NB4 (cell line): ENCODE measurements at regions not wholly inside any gene's neighbourhood (a gene's known extent, or its start where the extent isn't known, plus 50 kb on each side); places are given as distances from the start of the nearest gene placed in this dataset.
"Not testable (repeated sequence)": the region's sequence is repeated elsewhere in the genome, so short reads cannot be mapped to it uniquely, and the experiment has no call there.

ENCODE experiments used
- DNase-seq: peaks from one replicate; pipeline ENCODE4 v3.0.0; 2010; ENCODE audit warnings: low read depth
- H3K4me3 ChIP-seq: one replicate; pipeline ENCODE4 v1.5.1; 2011; ENCODE audit warnings: mild to moderate bottlenecking, low read depth, low read length, moderate library complexity
- MYC ChIP-seq: IDR thresholded peaks from 2 replicates; pipeline ENCODE4 v1.6.1; 2011; ENCODE audit warnings: low read depth, low read length
- POLR2A ChIP-seq: IDR thresholded peaks from 2 replicates; pipeline ENCODE4 v1.6.1; 2011; ENCODE audit warnings: mild to moderate bottlenecking; ENCODE audit not compliant: insufficient read length; ENCODE audit errors: extremely low read depth
- TF ChIP-seq, protein P1 (sequence below): IDR thresholded peaks from one replicate; pipeline ENCODE4 v1.5.1; 2012; ENCODE audit warnings: low read depth, low read length
- TF ChIP-seq, protein P2 (sequence below): IDR thresholded peaks from 2 replicates; pipeline ENCODE4 v1.6.1; 2011; ENCODE audit warnings: low read depth, low read length

DNA sequence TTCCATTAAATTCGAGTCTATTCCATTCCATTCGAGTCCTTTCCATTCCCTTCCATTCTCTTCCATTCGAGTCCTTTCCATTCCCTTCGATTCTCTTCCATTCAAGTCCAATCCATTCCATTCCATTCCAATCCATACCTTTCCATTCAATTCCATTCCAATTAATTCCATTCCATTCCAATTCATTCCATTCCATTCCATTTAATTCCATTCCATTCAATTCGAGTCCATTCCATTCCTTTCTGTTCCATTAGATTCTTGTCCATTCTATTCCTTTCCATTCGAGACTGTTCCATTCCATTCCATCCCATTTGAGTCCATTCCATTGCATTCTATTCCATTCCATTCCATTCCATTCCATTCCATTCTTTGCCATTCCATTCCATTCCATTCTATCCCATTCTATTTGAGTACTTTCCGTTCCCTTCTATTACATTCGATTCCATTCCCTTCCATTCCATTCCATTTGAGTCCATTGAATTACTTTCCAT, 1130.0 kb downstream of the RPIA start:
- H3K4me3 ChIP-seq, result no peak overlapping the region
- no peak for TF ChIP-seq POLR2A
- DNase-seq, result no peak

GRCh38 chr2:89822342-89822741, 1130.9 kb downstream of the RPIA start:
- not testable (repeated sequence) for H3K4me3 ChIP-seq, DNase-seq

- H3K4me3 ChIP-seq, result no peak overlapping the region
- TF ChIP-seq, protein P1, sequence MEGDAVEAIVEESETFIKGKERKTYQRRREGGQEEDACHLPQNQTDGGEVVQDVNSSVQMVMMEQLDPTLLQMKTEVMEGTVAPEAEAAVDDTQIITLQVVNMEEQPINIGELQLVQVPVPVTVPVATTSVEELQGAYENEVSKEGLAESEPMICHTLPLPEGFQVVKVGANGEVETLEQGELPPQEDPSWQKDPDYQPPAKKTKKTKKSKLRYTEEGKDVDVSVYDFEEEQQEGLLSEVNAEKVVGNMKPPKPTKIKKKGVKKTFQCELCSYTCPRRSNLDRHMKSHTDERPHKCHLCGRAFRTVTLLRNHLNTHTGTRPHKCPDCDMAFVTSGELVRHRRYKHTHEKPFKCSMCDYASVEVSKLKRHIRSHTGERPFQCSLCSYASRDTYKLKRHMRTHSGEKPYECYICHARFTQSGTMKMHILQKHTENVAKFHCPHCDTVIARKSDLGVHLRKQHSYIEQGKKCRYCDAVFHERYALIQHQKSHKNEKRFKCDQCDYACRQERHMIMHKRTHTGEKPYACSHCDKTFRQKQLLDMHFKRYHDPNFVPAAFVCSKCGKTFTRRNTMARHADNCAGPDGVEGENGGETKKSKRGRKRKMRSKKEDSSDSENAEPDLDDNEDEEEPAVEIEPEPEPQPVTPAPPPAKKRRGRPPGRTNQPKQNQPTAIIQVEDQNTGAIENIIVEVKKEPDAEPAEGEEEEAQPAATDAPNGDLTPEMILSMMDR, result no peak
- TF ChIP-seq POLR2A (no peak), MYC (no peak)
- TF ChIP-seq, protein P2, sequence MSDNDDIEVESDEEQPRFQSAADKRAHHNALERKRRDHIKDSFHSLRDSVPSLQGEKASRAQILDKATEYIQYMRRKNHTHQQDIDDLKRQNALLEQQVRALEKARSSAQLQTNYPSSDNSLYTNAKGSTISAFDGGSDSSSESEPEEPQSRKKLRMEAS, result no peak
- no peak for DNase-seq
These were observed 1132.1 kb downstream of the RPIA start for GRCh38 chr2:89823556-89823955.

DNA sequence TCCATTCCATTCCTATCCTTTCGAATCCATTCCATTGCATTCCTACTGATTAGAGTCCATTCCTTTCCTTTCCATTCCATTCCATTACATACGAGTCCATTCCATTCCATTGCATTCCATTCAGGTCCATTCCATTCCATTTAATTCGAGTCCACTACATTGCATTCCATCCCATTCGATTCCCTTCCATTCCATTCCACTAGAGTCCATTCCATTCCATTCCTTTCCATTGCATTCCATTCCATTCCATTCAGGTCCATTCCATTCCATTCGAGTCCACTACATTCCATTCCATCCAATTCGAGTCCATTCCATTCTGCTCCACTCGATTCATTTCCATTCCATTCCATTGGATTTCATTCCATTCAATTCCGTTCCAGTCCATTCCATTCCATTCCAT, 1133.6 kb downstream of the RPIA start:
- no peak for DNase-seq
- no peak overlapping the region for H3K4me3 ChIP-seq
- TF ChIP-seq POLR2A (no peak), MYC (no peak)
- TF ChIP-seq, protein P2, result no peak
- TF ChIP-seq, protein P1, result no peak

DNA sequence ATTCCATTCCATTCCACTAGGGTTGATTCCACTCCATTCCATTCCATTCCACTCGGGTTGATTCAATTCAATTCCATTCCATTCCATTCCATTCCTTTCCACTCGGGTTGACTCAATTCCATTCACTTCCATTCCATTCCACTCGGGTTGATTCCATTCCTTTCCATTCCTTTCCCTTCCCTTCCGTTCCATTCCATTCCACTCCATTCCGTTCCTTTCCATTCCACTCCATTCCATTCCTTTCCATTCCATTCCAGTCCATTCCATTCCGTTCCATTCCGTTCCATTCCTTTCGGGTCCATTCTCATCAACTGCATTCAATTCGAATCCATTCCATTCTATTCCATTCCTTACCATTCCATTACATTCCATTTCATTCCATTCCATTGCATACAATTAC, 1135.3 kb downstream of the RPIA start:
- not testable (repeated sequence) for DNase-seq, H3K4me3 ChIP-seq

DNA sequence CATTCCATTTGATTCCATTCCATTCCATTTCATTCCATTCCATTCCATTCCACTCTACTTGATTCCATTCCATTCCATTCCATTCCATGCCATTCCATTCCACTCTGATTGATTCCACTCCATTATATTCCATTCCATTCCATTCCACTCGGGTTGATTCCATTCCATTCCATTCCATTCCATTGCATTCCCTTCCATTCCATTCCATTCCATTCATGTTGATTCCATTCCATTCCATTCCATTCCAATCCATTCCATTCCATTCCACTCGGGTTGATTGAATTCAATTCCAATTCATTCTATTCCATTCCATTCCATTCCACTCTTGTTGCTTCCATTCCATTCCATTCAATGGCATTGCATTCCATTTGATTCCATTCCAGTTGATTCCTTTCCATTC, 1136.4 kb downstream of the RPIA start:
- not testable (repeated sequence) for DNase-seq, H3K4me3 ChIP-seq

- DNase-seq, result not testable (repeated sequence)
These were observed 1136.9 kb downstream of the RPIA start for GRCh38 chr2:89828416-89828815.

GRCh38 chr2:89828961-89829631, 1137.6 kb downstream of the RPIA start:
- not testable (repeated sequence) for DNase-seq, H3K4me3 ChIP-seq

More at GRCh38 chr2:89828416-89828815, 1136.9 kb downstream of the RPIA start:
- H3K4me3 ChIP-seq, result not testable (repeated sequence)

GRCh38 chr2:89829828-89830227, 1138.4 kb downstream of the RPIA start:
- no peak overlapping the region for H3K4me3 ChIP-seq
- TF ChIP-seq MYC (no peak), POLR2A (no peak)
- TF ChIP-seq, protein P1, result no peak
- TF ChIP-seq, protein P2, result no peak
- DNase-seq, result no peak

DNA sequence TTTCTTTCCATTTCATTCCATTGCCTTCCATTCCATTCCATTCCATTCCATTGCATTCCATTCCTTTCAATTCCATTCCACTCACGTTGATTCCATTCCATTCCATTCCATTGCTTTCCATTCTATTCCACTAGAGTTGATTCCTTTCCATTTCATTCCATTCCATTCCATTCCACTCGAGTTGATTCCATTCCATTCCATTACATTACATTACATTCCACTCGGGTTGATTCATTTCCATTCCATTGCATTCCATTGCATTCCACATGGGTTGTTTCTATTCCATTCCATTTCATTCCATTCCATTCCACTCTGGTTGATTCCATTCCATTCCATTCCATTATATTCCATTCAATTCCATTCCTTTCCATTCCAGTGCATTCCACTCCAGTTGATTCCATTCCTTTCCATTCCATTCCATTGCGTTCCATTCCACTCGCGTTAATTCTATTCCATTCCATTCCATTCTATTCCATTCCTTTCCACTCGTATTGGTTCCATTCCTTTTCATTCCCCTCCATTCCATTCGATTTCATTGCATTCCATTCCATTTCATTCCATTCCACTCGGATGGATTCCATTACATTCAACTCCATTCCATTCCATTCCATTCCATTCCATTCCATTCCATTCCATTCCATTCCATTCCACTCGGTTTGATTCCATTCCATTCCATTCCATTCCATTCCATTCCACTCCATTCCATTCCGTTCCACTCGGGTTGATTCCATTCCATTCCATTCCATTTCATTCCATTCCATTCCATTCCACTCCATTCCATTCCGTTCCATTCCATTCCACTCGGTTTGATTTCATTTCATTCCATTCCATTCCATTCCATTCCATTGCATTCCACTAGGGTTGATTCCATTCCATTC, 1139.1 kb downstream of the RPIA start:
- not testable (repeated sequence) for DNase-seq, H3K4me3 ChIP-seq
